ENCODE measurements at regions not wholly inside any gene's neighbourhood (a gene's known extent, or its start where the extent isn't known, plus 50 kb on each side); places are given as distances from the start of the nearest gene placed in this dataset.
"Not testable (repeated sequence)": the region's sequence is repeated elsewhere in the genome, so short reads cannot be mapped to it uniquely, and the experiment has no call there.

- no peak for DNase-seq
Measured at GRCh38 chr5:162638849-162639248, 571.3 kb downstream of the GABRG2 start.

GRCh38 chr5:162641142-162641813 is 573.7 kb downstream of the GABRG2 start:
- DNase-seq, result no peak

GRCh38 chr5:162654661-162655405 is 587.3 kb downstream of the GABRG2 start:
- DNase-seq, result no peak

GRCh38 chr5:162657076-162657475 is 589.5 kb downstream of the GABRG2 start:
- DNase-seq, result no peak

- no peak for DNase-seq
Measured at GRCh38 chr5:162664846-162665245, 597.3 kb downstream of the GABRG2 start.

GRCh38 chr5:162668926-162669325 is 601.4 kb downstream of the GABRG2 start:
- no peak for DNase-seq

- no peak for DNase-seq
Measured at GRCh38 chr5:162672061-162672460, 604.5 kb downstream of the GABRG2 start.

GRCh38 chr5:162683284-162683683 is 615.7 kb downstream of the GABRG2 start:
- no peak for DNase-seq

GRCh38 chr5:162684145-162684544 is 616.6 kb downstream of the GABRG2 start:
- no peak for DNase-seq

- DNase-seq, result no peak
Measured at GRCh38 chr5:162685302-162685701, 617.7 kb downstream of the GABRG2 start.

- DNase-seq, result not testable (repeated sequence)
Measured at GRCh38 chr5:162696272-162696671, 628.7 kb downstream of the GABRG2 start.

GRCh38 chr5:162699361-162699760 is 631.8 kb downstream of the GABRG2 start:
- DNase-seq, result no peak

GRCh38 chr5:162703914-162704313 is 636.3 kb downstream of the GABRG2 start:
- DNase-seq, result no peak

- no peak for DNase-seq
Measured at GRCh38 chr5:162711244-162711643, 643.7 kb downstream of the GABRG2 start.

GRCh38 chr5:162719720-162720119 is 652.1 kb downstream of the GABRG2 start:
- DNase-seq, result no peak

GRCh38 chr5:162721125-162721524 is 653.6 kb downstream of the GABRG2 start:
- DNase-seq, result no peak

- DNase-seq, result no peak
Measured at GRCh38 chr5:162752612-162753011, 684.8 kb upstream of the CCNG1 start.

GRCh38 chr5:162762119-162762518 is 675.3 kb upstream of the CCNG1 start:
- no peak for DNase-seq

GRCh38 chr5:162769019-162769418 is 668.4 kb upstream of the CCNG1 start:
- no peak for DNase-seq

GRCh38 chr5:162785673-162786072 is 651.7 kb upstream of the CCNG1 start:
- no peak for DNase-seq

GRCh38 chr5:162786234-162786633 is 651.2 kb upstream of the CCNG1 start:
- DNase-seq, result no peak

- DNase-seq, result no peak
Measured at GRCh38 chr5:162796507-162796906, 640.9 kb upstream of the CCNG1 start.

GRCh38 chr5:162800301-162800700 is 637.1 kb upstream of the CCNG1 start:
- no peak for DNase-seq

GRCh38 chr5:162801235-162801634 is 636.2 kb upstream of the CCNG1 start:
- DNase-seq, result no peak

- DNase-seq, result no peak
Measured at GRCh38 chr5:162806195-162806594, 631.2 kb upstream of the CCNG1 start.

All from activated naive CD4-positive, alpha-beta T cell (primary cell).